WTC11 (cell line): ENCODE measurements at regions not wholly inside any gene's neighbourhood (a gene's known extent, or its start where the extent isn't known, plus 50 kb on each side); places are given as distances from the start of the nearest gene placed in this dataset.

Source experiments
- ATAC-seq: fragments of 200-7000 bp; cut with Tn5 transposase; 2 replicates; pipeline ENCODE4 v1.10.0; 2021; ENCODE audit warnings: mild to moderate bottlenecking, moderate library complexity
- CTCF ChIA-PET: fragments of 300-600 bp; sonication (Branson Sonifier 250); formaldehyde crosslinking; loops from one replicate; lab custom pipeline; 2021; ENCODE audit warnings: antibody characterized with exemption; lab: Charles Lee
- POLR2A ChIA-PET: fragments of 350-600 bp; sonication (Branson Sonifier 250); formaldehyde crosslinking; loops from one replicate; lab custom pipeline; 2021; ENCODE audit warnings: antibody characterized with exemption; lab: Charles Lee
- DNase-seq: peaks from one replicate; pipeline ENCODE4 v3.0.0; 2021; ENCODE audit warnings: low spot score
- H3K27ac Mint-ChIP-seq: 2 replicates; pipeline ENCODE4 v1.8.0; 2021; ENCODE audit warnings: mixed read lengths
- H3K27me3 Mint-ChIP-seq: 2 replicates; pipeline ENCODE4 v1.8.0; 2021; ENCODE audit warnings: low read depth, mild to moderate bottlenecking, moderate library complexity, mixed read lengths
- H3K36me3 Mint-ChIP-seq: 2 replicates; pipeline ENCODE4 v1.8.0; 2021; ENCODE audit warnings: mixed read lengths
- H3K4me1 Mint-ChIP-seq: 2 replicates; pipeline ENCODE4 v1.8.0; 2022; ENCODE audit warnings: mixed read lengths
- H3K4me3 Mint-ChIP-seq: 2 replicates; pipeline ENCODE4 v1.8.0; 2021; ENCODE audit warnings: mild to moderate bottlenecking, moderate library complexity, mixed read lengths
- H3K9me3 Mint-ChIP-seq: 2 replicates; pipeline ENCODE4 v1.8.0; 2021; ENCODE audit warnings: mixed read lengths
- ATF2 ChIP-seq: sonication (generic); formaldehyde crosslinking; IDR thresholded peaks from 2 replicates; pipeline ENCODE4 v1.8.1; 2022; ENCODE audit warnings: low read depth, missing genetic modification reagents, borderline replicate concordance
- CREM ChIP-seq: sonication (generic); formaldehyde crosslinking; IDR thresholded peaks from 2 replicates; pipeline ENCODE4 v1.8.1; 2022; ENCODE audit warnings: mild to moderate bottlenecking, missing genetic modification reagents, moderate library complexity
- ESRRA ChIP-seq: sonication (generic); formaldehyde crosslinking; IDR thresholded peaks from 2 replicates; pipeline ENCODE4 v1.8.1; 2022; ENCODE audit warnings: mild to moderate bottlenecking, missing genetic modification reagents, borderline replicate concordance
- GTF2I ChIP-seq: fragments of 250-450 bp; sonication (Bioruptor Pico); conservative IDR thresholded peaks from 2 replicates; pipeline ENCODE4 v1.4.0; 2021; ENCODE audit warnings: mild to moderate bottlenecking
- IRF2 ChIP-seq: sonication (generic); formaldehyde crosslinking; IDR thresholded peaks from 2 replicates; pipeline ENCODE4 v1.8.0; 2022; ENCODE audit warnings: low read depth, missing genetic modification reagents, borderline replicate concordance
- MXD4 ChIP-seq: fragments of 250-450 bp; sonication (Bioruptor Pico); IDR thresholded peaks from 2 replicates; pipeline ENCODE4 v1.8.0; 2021; ENCODE audit warnings: mild to moderate bottlenecking, moderate library complexity, borderline replicate concordance
- NR2C2 ChIP-seq: sonication (generic); formaldehyde crosslinking; IDR thresholded peaks from 2 replicates; pipeline ENCODE4 v1.8.0; 2022; ENCODE audit warnings: mild to moderate bottlenecking, missing genetic modification reagents
- TCF7 ChIP-seq: sonication (generic); formaldehyde crosslinking; IDR thresholded peaks from 2 replicates; pipeline ENCODE4 v1.8.0; 2022; ENCODE audit warnings: mild to moderate bottlenecking, low read depth, missing genetic modification reagents, moderate library complexity
- ZNF396 ChIP-seq: fragments of 250-450 bp; sonication (Bioruptor Pico); IDR thresholded peaks from 2 replicates; pipeline ENCODE4 v1.8.0; 2021; ENCODE audit warnings: mild to moderate bottlenecking, moderate library complexity, borderline replicate concordance
- TF ChIP-seq, protein P1 (sequence below): fragments of 250-450 bp; sonication (Bioruptor Pico); IDR thresholded peaks from 2 replicates; pipeline ENCODE4 v1.9.0; 2021; ENCODE audit warnings: moderate library complexity, mild to moderate bottlenecking, inconsistent platforms, borderline replicate concordance
- TF ChIP-seq, protein P2 (sequence below): sonication (generic); formaldehyde crosslinking; conservative IDR thresholded peaks from 2 replicates; pipeline ENCODE4 v1.8.1; 2023; ENCODE audit warnings: mild to moderate bottlenecking, low read depth, missing genetic modification reagents, moderate library complexity
- TF ChIP-seq, protein P3 (sequence below): sonication (generic); formaldehyde crosslinking; IDR thresholded peaks from 2 replicates; pipeline ENCODE4 v1.8.0; 2023; ENCODE audit warnings: missing genetic modification reagents, mild to moderate bottlenecking, borderline replicate concordance

DNA sequence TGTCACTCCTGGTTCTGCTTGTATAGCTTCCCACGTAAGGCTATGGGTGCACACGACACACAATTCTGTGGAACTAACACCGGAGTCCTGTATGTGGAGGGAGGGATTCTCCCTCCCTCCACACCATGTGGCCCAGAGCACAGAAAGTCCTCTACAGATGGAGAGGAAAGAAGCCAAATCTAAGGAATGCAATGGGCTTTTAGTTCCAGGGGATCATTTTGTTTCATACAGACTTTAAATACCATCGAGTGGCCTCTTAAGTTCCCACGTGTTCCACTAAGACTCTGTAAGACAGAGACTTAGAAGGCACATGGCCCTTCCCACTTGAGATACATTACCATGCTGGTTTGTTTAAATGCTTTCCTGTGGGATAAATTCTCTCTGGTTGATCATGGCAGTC lies 156.0 kb downstream of the TGFB2 start (continued):
- TF ChIP-seq IRF2 (CRISPR knock-in tag) = no peak
- no peak for TF ChIP-seq NR2C2
- TF ChIP-seq ZNF396 (CRISPR knock-in tag) = no peak
- no peak for TF ChIP-seq MXD4 (CRISPR knock-in tag)

DNA sequence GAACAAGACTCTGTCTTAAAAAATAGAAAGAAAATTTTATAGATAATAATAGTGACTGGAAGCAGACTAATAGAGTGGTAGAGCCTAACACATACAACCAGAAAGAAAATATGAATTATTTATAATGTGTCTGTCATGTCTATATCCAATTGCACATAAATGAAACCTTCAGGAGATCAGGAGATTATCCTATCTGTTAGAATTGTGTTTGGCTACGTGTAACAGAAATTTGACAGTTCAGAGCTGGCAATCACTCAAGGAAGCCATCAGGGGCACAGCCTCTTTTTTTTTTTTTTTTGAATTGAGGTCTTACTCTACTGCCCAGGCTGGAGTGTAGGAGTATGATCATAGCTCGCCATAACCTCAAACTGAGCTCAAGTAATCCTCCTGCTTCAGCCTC lies 157.2 kb downstream of the TGFB2 start:
- no peak for DNase-seq
- no peak for ATAC-seq
- Mint-ChIP-seq H3K9me3 (peaks cover 31% of the 10 kb centered on the region), H3K4me1 (peaks cover 5% of the 10 kb centered on the region), H3K4me3 (no peak overlapping the region), H3K27me3 (peaks cover 7% of the 10 kb centered on the region), H3K36me3 (peaks cover 20% of the 10 kb centered on the region), H3K27ac (no peak overlapping the region)
- POLR2A ChIA-PET = no interaction called here
- CTCF ChIA-PET = no interaction called here
- TF ChIP-seq, protein P1, sequence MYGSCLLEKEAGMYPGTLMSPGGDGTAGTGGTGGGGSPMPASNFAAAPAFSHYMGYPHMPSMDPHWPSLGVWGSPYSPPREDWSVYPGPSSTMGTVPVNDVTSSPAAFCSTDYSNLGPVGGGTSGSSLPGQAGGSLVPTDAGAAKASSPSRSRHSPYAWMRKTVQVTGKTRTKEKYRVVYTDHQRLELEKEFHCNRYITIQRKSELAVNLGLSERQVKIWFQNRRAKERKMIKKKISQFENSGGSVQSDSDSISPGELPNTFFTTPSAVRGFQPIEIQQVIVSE (CRISPR knock-in tag) = no peak
- no peak for TF ChIP-seq CREM (CRISPR knock-in tag)
- no peak for TF ChIP-seq ESRRA (CRISPR knock-in tag)
- TF ChIP-seq, protein P2, sequence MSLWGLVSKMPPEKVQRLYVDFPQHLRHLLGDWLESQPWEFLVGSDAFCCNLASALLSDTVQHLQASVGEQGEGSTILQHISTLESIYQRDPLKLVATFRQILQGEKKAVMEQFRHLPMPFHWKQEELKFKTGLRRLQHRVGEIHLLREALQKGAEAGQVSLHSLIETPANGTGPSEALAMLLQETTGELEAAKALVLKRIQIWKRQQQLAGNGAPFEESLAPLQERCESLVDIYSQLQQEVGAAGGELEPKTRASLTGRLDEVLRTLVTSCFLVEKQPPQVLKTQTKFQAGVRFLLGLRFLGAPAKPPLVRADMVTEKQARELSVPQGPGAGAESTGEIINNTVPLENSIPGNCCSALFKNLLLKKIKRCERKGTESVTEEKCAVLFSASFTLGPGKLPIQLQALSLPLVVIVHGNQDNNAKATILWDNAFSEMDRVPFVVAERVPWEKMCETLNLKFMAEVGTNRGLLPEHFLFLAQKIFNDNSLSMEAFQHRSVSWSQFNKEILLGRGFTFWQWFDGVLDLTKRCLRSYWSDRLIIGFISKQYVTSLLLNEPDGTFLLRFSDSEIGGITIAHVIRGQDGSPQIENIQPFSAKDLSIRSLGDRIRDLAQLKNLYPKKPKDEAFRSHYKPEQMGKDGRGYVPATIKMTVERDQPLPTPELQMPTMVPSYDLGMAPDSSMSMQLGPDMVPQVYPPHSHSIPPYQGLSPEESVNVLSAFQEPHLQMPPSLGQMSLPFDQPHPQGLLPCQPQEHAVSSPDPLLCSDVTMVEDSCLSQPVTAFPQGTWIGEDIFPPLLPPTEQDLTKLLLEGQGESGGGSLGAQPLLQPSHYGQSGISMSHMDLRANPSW (CRISPR knock-in tag) = no peak
- no peak for TF ChIP-seq TCF7 (CRISPR knock-in tag)
- TF ChIP-seq, protein P3, sequence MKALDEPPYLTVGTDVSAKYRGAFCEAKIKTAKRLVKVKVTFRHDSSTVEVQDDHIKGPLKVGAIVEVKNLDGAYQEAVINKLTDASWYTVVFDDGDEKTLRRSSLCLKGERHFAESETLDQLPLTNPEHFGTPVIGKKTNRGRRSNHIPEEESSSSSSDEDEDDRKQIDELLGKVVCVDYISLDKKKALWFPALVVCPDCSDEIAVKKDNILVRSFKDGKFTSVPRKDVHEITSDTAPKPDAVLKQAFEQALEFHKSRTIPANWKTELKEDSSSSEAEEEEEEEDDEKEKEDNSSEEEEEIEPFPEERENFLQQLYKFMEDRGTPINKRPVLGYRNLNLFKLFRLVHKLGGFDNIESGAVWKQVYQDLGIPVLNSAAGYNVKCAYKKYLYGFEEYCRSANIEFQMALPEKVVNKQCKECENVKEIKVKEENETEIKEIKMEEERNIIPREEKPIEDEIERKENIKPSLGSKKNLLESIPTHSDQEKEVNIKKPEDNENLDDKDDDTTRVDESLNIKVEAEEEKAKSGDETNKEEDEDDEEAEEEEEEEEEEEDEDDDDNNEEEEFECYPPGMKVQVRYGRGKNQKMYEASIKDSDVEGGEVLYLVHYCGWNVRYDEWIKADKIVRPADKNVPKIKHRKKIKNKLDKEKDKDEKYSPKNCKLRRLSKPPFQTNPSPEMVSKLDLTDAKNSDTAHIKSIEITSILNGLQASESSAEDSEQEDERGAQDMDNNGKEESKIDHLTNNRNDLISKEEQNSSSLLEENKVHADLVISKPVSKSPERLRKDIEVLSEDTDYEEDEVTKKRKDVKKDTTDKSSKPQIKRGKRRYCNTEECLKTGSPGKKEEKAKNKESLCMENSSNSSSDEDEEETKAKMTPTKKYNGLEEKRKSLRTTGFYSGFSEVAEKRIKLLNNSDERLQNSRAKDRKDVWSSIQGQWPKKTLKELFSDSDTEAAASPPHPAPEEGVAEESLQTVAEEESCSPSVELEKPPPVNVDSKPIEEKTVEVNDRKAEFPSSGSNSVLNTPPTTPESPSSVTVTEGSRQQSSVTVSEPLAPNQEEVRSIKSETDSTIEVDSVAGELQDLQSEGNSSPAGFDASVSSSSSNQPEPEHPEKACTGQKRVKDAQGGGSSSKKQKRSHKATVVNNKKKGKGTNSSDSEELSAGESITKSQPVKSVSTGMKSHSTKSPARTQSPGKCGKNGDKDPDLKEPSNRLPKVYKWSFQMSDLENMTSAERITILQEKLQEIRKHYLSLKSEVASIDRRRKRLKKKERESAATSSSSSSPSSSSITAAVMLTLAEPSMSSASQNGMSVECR (CRISPR knock-in tag) = no peak
- TF ChIP-seq NR2C2 = no peak
- no peak for TF ChIP-seq ATF2 (CRISPR knock-in tag)

GRCh38 chr1:218503102-218503501 lies 158.0 kb downstream of the TGFB2 start:
- H3K27me3 Mint-ChIP-seq = peaks cover 9% of the 10 kb centered on the region
- peaks cover 28% of the 10 kb centered on the region for H3K36me3 Mint-ChIP-seq
- ChIA-PET CTCF (no interaction called here), POLR2A (no interaction called here)
- ATAC-seq (no peak), DNase-seq (no peak)
- peaks cover 38% of the 10 kb centered on the region for H3K9me3 Mint-ChIP-seq
- H3K27ac Mint-ChIP-seq = no peak overlapping the region
- H3K4me3 Mint-ChIP-seq = no peak overlapping the region
- H3K4me1 Mint-ChIP-seq = peaks cover 5% of the 10 kb centered on the region
- TF ChIP-seq, protein P1 (CRISPR knock-in tag) = no peak
- TF ChIP-seq GTF2I (CRISPR knock-in tag) = no peak
